GM20431 (cell line): ENCODE measurements at regions not wholly inside any gene's neighbourhood (a gene's known extent, or its start where the extent isn't known, plus 50 kb on each side); places are given as distances from the start of the nearest gene placed in this dataset.
"Not testable (repeated sequence)": the region's sequence is repeated elsewhere in the genome, so short reads cannot be mapped to it uniquely, and the experiment has no call there.

Source experiments
- in situ Hi-C: fragments of 300-500 bp; cut with MseI, MboI; formaldehyde crosslinking; loops from one replicate; pipeline ENCODE4 v1.15.0; 2020; ENCODE audit warnings: low sequenced_read_pairs; ENCODE audit not compliant: unreplicated experiment

GRCh38 chr10:35875016-35875676, 233.1 kb upstream of the FZD8 start:
- in situ Hi-C loops = no loop called here

- in situ Hi-C loops = no loop called here
These were observed 232.4 kb upstream of the FZD8 start for GRCh38 chr10:35874311-35875015.

GRCh38 chr10:35872671-35873070, 230.6 kb upstream of the FZD8 start:
- in situ Hi-C loops = no loop called here

GRCh38 chr10:35870665-35871310, 228.7 kb upstream of the FZD8 start:
- in situ Hi-C loops = no loop called here

GRCh38 chr10:35858676-35859283, 216.7 kb upstream of the FZD8 start:
- in situ Hi-C loops = not testable (repeated sequence)

- in situ Hi-C loops = no loop called here
These were observed 215.8 kb upstream of the FZD8 start for GRCh38 chr10:35857860-35858259.

- in situ Hi-C loops = no loop called here
These were observed 213.3 kb upstream of the FZD8 start for GRCh38 chr10:35855155-35855947.

- in situ Hi-C loops = no loop called here
These were observed 212.6 kb upstream of the FZD8 start for GRCh38 chr10:35854661-35855060.

GRCh38 chr10:35852721-35853120, 210.6 kb upstream of the FZD8 start:
- in situ Hi-C loops = no loop called here

- in situ Hi-C loops = no loop called here
These were observed 206.3 kb upstream of the FZD8 start for GRCh38 chr10:35848412-35848811.

GRCh38 chr10:35844686-35845085, 202.6 kb upstream of the FZD8 start:
- in situ Hi-C loops = no loop called here

GRCh38 chr10:35843524-35844181, 201.6 kb upstream of the FZD8 start:
- in situ Hi-C loops = no loop called here

GRCh38 chr10:35838054-35838453, 196.0 kb upstream of the FZD8 start:
- in situ Hi-C loops = no loop called here

- in situ Hi-C loops = no loop called here
These were observed 193.4 kb upstream of the FZD8 start for GRCh38 chr10:35835545-35835944.

GRCh38 chr10:35834877-35835494, 192.9 kb upstream of the FZD8 start:
- in situ Hi-C loops = no loop called here

GRCh38 chr10:35827783-35828182, 185.7 kb upstream of the FZD8 start:
- in situ Hi-C loops = no loop called here

GRCh38 chr10:35824704-35825103, 182.6 kb upstream of the FZD8 start:
- in situ Hi-C loops = no loop called here

- in situ Hi-C loops = no loop called here
These were observed 180.2 kb upstream of the FZD8 start for GRCh38 chr10:35822316-35822715.

GRCh38 chr10:35821339-35821911, 179.3 kb upstream of the FZD8 start:
- in situ Hi-C loops = no loop called here
